CD4-positive, CD25-positive, alpha-beta regulatory T cell (primary cell): ENCODE measurements at regions not wholly inside any gene's neighbourhood (a gene's known extent, or its start where the extent isn't known, plus 50 kb on each side); places are given as distances from the start of the nearest gene placed in this dataset.

Source experiments
- ATAC-seq, 2 donors: fragments of 150-1000 bp; cut with Tn5 transposase; one replicate each; pipeline ENCODE4 v1.10.0; 2021; ENCODE audit warnings: low read depth in 2 of 2, moderate number of reproducible peaks in 2 of 2, moderate library complexity in 1 of 2
- DNase-seq, 3 donors: peaks; one replicate each; pipeline versions ENCODE4 v3.0.0 to v3.0.0-alpha.2; 2012 to 2022; ENCODE audit warnings: mixed read lengths in 1 of 3
- H3K27ac ChIP-seq: one replicate; pipeline ENCODE4 v1.7.0; 2013; ENCODE audit warnings: mild to moderate bottlenecking, low read length; ENCODE audit not compliant: insufficient read depth, poor library complexity, severe bottlenecking
- H3K27me3 ChIP-seq: one replicate; pipeline ENCODE4 v1.7.0; 2013; ENCODE audit warnings: low read length; ENCODE audit not compliant: control insufficient read depth, insufficient read depth
- H3K36me3 ChIP-seq: one replicate; pipeline ENCODE4 v1.7.0; 2013; ENCODE audit warnings: mild to moderate bottlenecking, low read length, moderate library complexity; ENCODE audit not compliant: control insufficient read depth, insufficient read depth
- H3K4me1 ChIP-seq: 2 replicates; pipeline ENCODE4 v1.7.0; 2013; ENCODE audit warnings: mild to moderate bottlenecking, low read length; ENCODE audit not compliant: insufficient read depth, control insufficient read depth, poor library complexity, severe bottlenecking
- H3K4me3 ChIP-seq: one replicate; pipeline ENCODE4 v1.7.0; 2013; ENCODE audit warnings: low read depth, mild to moderate bottlenecking, low read length, moderate library complexity
- H3K9me3 ChIP-seq, 2 experiments: 1 replicate in 1 of 2; 2 replicates in 1 of 2; pipeline ENCODE4 v1.7.0; 2013; ENCODE audit warnings: low read length in 2 of 2, mild to moderate bottlenecking in 1 of 2, moderate library complexity in 1 of 2; ENCODE audit not compliant: control insufficient read depth in 2 of 2
- H3K27ac Mint-ChIP-seq, 3 donors: one replicate each; pipeline ENCODE4 v1.8.0; 2020 to 2022; ENCODE audit warnings: mild to moderate bottlenecking in 3 of 3, mixed read lengths in 3 of 3, moderate library complexity in 2 of 3
- H3K27me3 Mint-ChIP-seq: one replicate; pipeline ENCODE4 v1.8.0; 2022; ENCODE audit warnings: mild to moderate bottlenecking, mixed read lengths
- H3K36me3 Mint-ChIP-seq: one replicate; pipeline ENCODE4 v1.8.0; 2020; ENCODE audit warnings: mixed read lengths
- H3K4me1 Mint-ChIP-seq, 4 donors: one replicate each; pipeline ENCODE4 v1.8.0; 2020 to 2022; ENCODE audit warnings: mixed read lengths in 4 of 4, mild to moderate bottlenecking in 1 of 4
- H3K4me3 Mint-ChIP-seq, 4 donors: one replicate each; pipeline ENCODE4 v1.8.0; 2020 to 2022; ENCODE audit warnings: mild to moderate bottlenecking in 4 of 4, mixed read lengths in 4 of 4, moderate library complexity in 3 of 4
- H3K9me3 Mint-ChIP-seq, 7 donors: one replicate each; pipeline ENCODE4 v1.8.0; 2020 to 2022; ENCODE audit warnings: mixed read lengths in 7 of 7, mild to moderate bottlenecking in 3 of 7, moderate library complexity in 2 of 7

DNA sequence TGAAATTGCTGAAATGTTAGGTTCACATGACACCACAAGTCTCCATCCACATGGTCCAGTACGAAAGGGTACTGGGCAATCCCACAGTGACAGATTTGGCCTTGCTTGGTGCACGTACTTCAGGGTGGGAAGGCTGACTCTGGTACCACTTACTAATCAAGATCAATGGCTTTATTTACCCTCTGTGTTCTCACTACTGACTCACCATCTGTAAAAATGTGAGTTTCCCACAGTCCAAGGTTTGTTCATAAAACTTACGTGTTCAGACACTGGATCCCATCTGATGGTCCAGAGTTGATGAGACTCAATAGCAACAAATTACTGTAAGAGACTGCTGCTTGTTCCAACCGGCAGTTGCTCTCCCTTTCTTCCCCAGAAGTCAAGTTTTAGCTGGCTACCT, 231.7 kb downstream of the LMX1A start:
- Mint-ChIP-seq H3K9me3 (peaks cover 0 to 6% (median 0%) of the 10 kb centered on the region in 7 donors), H3K27ac (no peak overlapping the region), H3K27me3 (peaks cover 8% of the 10 kb centered on the region), H3K36me3 (no peaks in the 10 kb centered on the region), H3K4me1 (no peaks in the 10 kb centered on the region), H3K4me3 (no peak overlapping the region)
- no peaks in the 10 kb centered on the region for H3K4me1 ChIP-seq
- ATAC-seq (no peak), DNase-seq (no peak)
- no peak overlapping the region for H3K4me3 ChIP-seq
- no peaks in the 10 kb centered on the region for H3K27me3 ChIP-seq
- H3K9me3 ChIP-seq: no peaks in the 10 kb centered on the region
- no peaks in the 10 kb centered on the region for H3K36me3 ChIP-seq
- H3K27ac ChIP-seq: no peak overlapping the region

DNA sequence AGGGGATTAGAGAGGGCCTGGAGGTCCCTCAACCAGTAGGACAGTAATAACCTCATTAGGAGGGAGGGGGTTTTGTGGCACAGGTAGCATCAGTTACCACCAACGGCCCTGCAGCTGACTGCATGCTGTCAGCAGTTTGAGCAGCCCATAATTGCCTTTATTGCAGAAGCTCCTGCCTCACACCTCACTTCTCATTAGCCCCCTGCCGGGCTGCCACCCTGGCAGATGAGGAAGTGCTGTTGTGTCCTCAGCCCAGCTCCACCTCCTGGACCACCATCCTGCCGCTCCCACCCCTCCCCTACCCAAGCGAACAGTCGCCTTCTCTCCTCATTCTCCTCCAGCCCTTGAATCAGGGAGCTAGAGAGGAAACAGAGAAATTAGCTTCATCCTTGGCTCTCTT, 237.4 kb downstream of the LMX1A start:
- no peaks in the 10 kb centered on the region for H3K36me3 ChIP-seq
- H3K27ac ChIP-seq: no peak overlapping the region
- H3K9me3 ChIP-seq: no peaks in the 10 kb centered on the region
- H3K27ac Mint-ChIP-seq: no peak overlapping the region
- ATAC-seq (no peak), DNase-seq (no peak)
- H3K4me3 ChIP-seq: no peak overlapping the region
- no peak overlapping the region for H3K4me3 Mint-ChIP-seq
- no peaks in the 10 kb centered on the region for H3K4me1 ChIP-seq
- H3K27me3 ChIP-seq: no peaks in the 10 kb centered on the region
- peaks cover 0 to 4% (median 0%) of the 10 kb centered on the region in 7 donors for H3K9me3 Mint-ChIP-seq
- H3K36me3 Mint-ChIP-seq: no peaks in the 10 kb centered on the region
- no peaks in the 10 kb centered on the region for H3K4me1 Mint-ChIP-seq
- H3K27me3 Mint-ChIP-seq: peaks cover 24% of the 10 kb centered on the region

DNA sequence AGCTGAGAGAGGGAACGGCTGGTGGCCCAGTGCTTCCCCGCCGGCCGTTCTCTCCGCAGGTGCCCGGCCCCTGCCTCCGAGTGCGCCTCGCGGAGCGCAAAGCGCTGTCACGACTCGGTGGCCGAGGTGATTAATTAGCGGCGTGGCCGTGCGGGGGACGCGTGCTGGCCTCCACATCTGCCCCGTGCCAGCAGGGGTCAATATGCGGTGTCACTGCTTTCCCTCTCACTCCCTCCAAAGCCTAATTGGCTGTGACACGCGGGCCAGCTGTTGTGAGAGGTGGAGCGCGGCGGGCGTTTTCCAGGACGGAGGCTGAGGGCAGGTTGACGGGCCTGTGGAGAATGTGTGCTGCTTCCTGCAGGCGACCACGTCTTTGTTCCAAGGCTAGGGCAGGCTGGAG, 239.0 kb downstream of the LMX1A start:
- Histone ChIP-seq H3K4me1 (no peaks in the 10 kb centered on the region), H3K4me3 (no peak overlapping the region)
- peaks cover 23% of the 10 kb centered on the region for H3K27me3 Mint-ChIP-seq

DNA sequence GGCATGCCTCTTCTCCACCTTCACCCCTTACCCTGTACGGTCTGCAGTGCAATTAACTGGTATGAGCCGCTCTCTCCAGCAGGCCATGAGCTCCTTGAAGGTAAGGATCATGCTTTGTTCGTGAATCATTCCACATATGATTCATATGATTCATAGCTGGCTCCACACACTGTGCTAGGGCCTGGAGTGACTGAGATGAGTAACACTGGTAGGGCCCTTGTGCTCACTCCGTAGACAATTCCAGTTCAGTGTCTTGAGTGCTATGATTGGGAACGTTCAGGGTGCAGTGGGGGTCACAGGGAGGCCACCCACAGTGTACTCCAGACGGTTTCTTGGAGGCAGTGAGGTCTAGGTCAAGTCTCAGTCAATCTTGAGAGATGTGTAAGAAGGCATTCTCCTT, 239.8 kb downstream of the LMX1A start:
- ATAC-seq: no peak
- peaks cover 16% of the 10 kb centered on the region for H3K27me3 Mint-ChIP-seq
- H3K27ac Mint-ChIP-seq: no peak overlapping the region

More for the DNA sequence above, 239.0 kb downstream of the LMX1A start:
- DNase-seq: no peak
- H3K36me3 ChIP-seq: no peaks in the 10 kb centered on the region
- H3K4me1 Mint-ChIP-seq: no peaks in the 10 kb centered on the region
- no peaks in the 10 kb centered on the region for H3K27me3 ChIP-seq
- H3K36me3 Mint-ChIP-seq: no peaks in the 10 kb centered on the region
- H3K27ac ChIP-seq: no peak overlapping the region
- no peaks in the 10 kb centered on the region for H3K9me3 ChIP-seq
- no peak overlapping the region for H3K27ac Mint-ChIP-seq
- no peak for ATAC-seq
- H3K9me3 Mint-ChIP-seq: peaks cover 0 to 3% (median 0%) of the 10 kb centered on the region in 7 donors
- H3K4me3 Mint-ChIP-seq: no peak overlapping the region

DNA sequence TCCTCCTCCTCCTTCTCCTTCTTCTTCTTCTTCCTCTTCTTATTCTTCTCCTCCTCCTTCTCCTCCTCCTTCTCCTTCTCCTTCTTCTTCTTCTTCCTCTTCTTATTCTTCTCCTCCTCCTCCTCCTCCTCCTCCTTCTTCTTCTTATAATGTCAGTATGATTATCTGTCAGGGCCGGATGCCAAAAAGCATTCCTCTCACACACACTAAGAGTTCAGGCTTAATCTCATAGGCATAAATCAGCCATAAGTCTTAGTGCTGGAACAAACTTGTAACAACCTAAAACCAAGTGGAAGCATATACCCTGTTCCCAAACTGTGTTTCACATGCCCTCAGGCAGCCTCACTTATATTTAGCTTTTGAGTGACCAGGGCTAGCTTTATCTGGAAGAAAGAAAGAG, 240.3 kb downstream of the LMX1A start:
- no peaks in the 10 kb centered on the region for H3K9me3 ChIP-seq
- no peaks in the 10 kb centered on the region for H3K36me3 ChIP-seq
- H3K4me1 ChIP-seq: no peaks in the 10 kb centered on the region
- H3K27me3 ChIP-seq: no peaks in the 10 kb centered on the region
- Mint-ChIP-seq H3K27ac (no peak overlapping the region), H3K4me1 (no peaks in the 10 kb centered on the region), H3K9me3 (peaks cover 0 to 3% (median 0%) of the 10 kb centered on the region in 7 donors), H3K36me3 (no peaks in the 10 kb centered on the region), H3K27me3 (peaks cover 16% of the 10 kb centered on the region), H3K4me3 (no peak overlapping the region)
- ATAC-seq (no peak), DNase-seq (no peak)
- no peak overlapping the region for H3K27ac ChIP-seq
- H3K4me3 ChIP-seq: no peak overlapping the region

More for the DNA sequence above, 239.8 kb downstream of the LMX1A start:
- Mint-ChIP-seq H3K36me3 (no peaks in the 10 kb centered on the region), H3K4me1 (no peaks in the 10 kb centered on the region), H3K4me3 (no peak overlapping the region), H3K9me3 (peaks cover 0 to 3% (median 0%) of the 10 kb centered on the region in 7 donors)
- no peaks in the 10 kb centered on the region for H3K9me3 ChIP-seq
- H3K27me3 ChIP-seq: no peaks in the 10 kb centered on the region
- H3K4me1 ChIP-seq: no peaks in the 10 kb centered on the region
- no peak for DNase-seq
- no peak overlapping the region for H3K27ac ChIP-seq
- H3K4me3 ChIP-seq: no peak overlapping the region
- H3K36me3 ChIP-seq: no peaks in the 10 kb centered on the region

DNA sequence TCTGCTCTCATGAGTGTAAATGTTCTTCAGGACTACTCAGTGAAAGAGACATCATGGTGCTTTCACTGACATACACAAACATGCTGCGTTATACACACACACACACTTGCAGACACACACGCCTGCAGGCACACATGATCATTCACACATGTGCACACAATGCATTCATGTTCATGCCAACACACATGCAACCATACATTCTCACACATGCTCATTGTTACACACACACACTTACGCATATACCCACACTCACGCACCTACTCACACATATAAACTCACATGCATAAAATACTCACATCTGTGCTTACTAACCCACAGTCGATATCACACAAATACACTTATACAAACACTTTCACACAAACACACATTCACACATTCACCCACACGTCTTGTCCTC, 241.6 kb downstream of the LMX1A start:
- Mint-ChIP-seq H3K27me3 (peaks cover 16% of the 10 kb centered on the region), H3K27ac (no peak overlapping the region)
- no peak overlapping the region for H3K27ac ChIP-seq

DNA sequence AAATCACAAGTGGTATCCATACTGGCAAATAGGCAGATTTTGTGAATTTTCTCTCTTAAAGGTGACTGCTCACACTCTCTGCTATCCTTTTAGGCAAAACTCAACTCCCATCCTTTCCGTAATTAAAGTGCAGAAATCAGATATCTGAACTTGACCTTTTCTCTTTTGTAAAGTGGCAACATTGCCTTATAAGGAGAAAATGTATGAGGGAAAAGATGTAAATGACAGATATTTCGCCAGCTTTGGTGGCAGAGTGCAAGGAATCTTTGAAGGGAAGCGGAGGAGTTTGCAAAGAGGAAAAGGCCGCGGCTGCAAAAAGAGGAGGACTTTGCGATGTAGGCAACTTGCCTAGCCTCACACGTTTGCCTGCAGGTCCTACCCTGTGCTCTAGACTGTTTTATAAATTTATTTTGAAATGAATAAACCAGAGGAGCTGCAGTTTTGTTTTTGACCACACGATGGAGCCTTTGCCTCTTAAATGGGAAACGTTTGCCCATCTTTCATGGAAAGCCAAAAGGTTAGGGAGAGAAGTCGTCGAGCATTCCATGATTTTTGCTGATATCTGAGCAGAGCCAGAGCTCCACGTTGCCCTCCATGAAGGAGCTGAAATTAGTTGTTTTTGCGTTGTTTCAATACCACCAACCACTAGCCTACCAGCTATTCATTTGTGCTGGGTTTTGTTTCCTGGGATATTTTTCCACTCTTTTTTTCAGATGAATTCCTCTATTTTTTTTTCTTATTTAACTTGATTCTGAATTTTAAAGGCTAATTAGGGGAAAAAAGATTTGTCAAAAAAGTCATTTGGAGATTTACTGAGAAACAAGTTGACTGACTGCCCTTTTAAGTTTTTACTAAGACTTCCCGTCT, 242.3 kb downstream of the LMX1A start:
- H3K9me3 Mint-ChIP-seq: peaks cover 0 to 2% (median 0%) of the 10 kb centered on the region in 7 donors
- ATAC-seq (no peak), DNase-seq (peak in 1 of 3 donors; percentile 8)
- Histone ChIP-seq H3K36me3 (no peaks in the 10 kb centered on the region), H3K27ac (no peak overlapping the region), H3K4me3 (no peak overlapping the region), H3K9me3 (no peaks in the 10 kb centered on the region), H3K27me3 (no peaks in the 10 kb centered on the region), H3K4me1 (no peaks in the 10 kb centered on the region)
- no peaks in the 10 kb centered on the region for H3K36me3 Mint-ChIP-seq
- H3K4me1 Mint-ChIP-seq: no peaks in the 10 kb centered on the region
- H3K27me3 Mint-ChIP-seq: peaks cover 16% of the 10 kb centered on the region
- no peak overlapping the region for H3K27ac Mint-ChIP-seq
- no peak overlapping the region for H3K4me3 Mint-ChIP-seq

More for the DNA sequence above, 241.6 kb downstream of the LMX1A start:
- Mint-ChIP-seq H3K9me3 (peaks cover 0 to 2% (median 0%) of the 10 kb centered on the region in 7 donors), H3K4me3 (no peak overlapping the region), H3K4me1 (no peaks in the 10 kb centered on the region), H3K36me3 (no peaks in the 10 kb centered on the region)
- DNase-seq (no peak), ATAC-seq (no peak)
- Histone ChIP-seq H3K36me3 (no peaks in the 10 kb centered on the region), H3K27me3 (no peaks in the 10 kb centered on the region), H3K9me3 (no peaks in the 10 kb centered on the region), H3K4me3 (no peak overlapping the region), H3K4me1 (no peaks in the 10 kb centered on the region)

DNA sequence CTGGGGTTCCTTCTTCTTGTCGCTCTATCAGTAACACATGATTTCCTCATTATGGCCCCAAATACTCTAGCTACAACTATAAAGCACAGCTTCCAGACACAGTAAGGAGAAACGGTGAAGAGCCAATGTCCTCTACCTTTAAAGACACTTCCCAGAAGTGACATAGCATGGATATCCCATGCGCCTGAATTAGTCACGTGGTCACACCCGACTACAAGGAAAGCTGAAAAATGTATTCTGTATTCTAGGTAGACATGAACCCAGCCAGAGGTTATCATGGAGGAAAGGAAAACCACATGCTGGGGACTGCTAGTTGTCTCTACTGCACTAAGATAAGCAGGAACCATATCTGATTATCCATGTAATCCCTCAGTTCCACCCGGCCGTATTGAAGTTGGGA, 244.3 kb downstream of the LMX1A start:
- Histone ChIP-seq H3K36me3 (no peaks in the 10 kb centered on the region), H3K4me1 (no peaks in the 10 kb centered on the region), H3K4me3 (no peak overlapping the region), H3K9me3 (no peaks in the 10 kb centered on the region), H3K27ac (no peak overlapping the region), H3K27me3 (no peaks in the 10 kb centered on the region)
- Mint-ChIP-seq H3K36me3 (no peaks in the 10 kb centered on the region), H3K9me3 (peaks cover 0 to 2% (median 0%) of the 10 kb centered on the region in 7 donors), H3K27me3 (peaks cover 7% of the 10 kb centered on the region), H3K27ac (no peak overlapping the region), H3K4me3 (peak overlapping the region in 1 of 4 donors; percentile 47), H3K4me1 (no peaks in the 10 kb centered on the region)
- ATAC-seq (no peak), DNase-seq (no peak)
